ENCODE measurements at regions not wholly inside any gene's neighbourhood (a gene's known extent, or its start where the extent isn't known, plus 50 kb on each side); places are given as distances from the start of the nearest gene placed in this dataset.

- no peak for TF ChIP-seq CTCF (conservative IDR thresholded peaks at IDR 0.05)
- no peak overlapping the region for H3K27ac ChIP-seq
Observed at GRCh38 chr12:115619889-115620288, 657.6 kb downstream of the MED13L start.

GRCh38 chr12:115619061-115619460 lies 658.4 kb downstream of the MED13L start:
- no peak overlapping the region for H3K27ac ChIP-seq
- TF ChIP-seq CTCF (conservative IDR thresholded peaks at IDR 0.05), result no peak

GRCh38 chr12:115618105-115618504 lies 659.4 kb downstream of the MED13L start:
- TF ChIP-seq CTCF (conservative IDR thresholded peaks at IDR 0.05), result no peak
- H3K27ac ChIP-seq, result no peak overlapping the region

- no peak overlapping the region for H3K27ac ChIP-seq
- TF ChIP-seq CTCF (conservative IDR thresholded peaks at IDR 0.05), result no peak
Observed at GRCh38 chr12:115617391-115617790, 660.1 kb downstream of the MED13L start.

- TF ChIP-seq CTCF (conservative IDR thresholded peaks at IDR 0.05), result no peak
Observed at GRCh38 chr12:115611477-115611876, 666.0 kb downstream of the MED13L start.

GRCh38 chr12:115609347-115609746 lies 668.1 kb downstream of the MED13L start:
- no peak overlapping the region for H3K27ac ChIP-seq
- TF ChIP-seq CTCF (conservative IDR thresholded peaks at IDR 0.05), result no peak

More at GRCh38 chr12:115611477-115611876, 666.0 kb downstream of the MED13L start:
- no peak overlapping the region for H3K27ac ChIP-seq

GRCh38 chr12:115606040-115606439 lies 671.5 kb downstream of the MED13L start:
- TF ChIP-seq CTCF (conservative IDR thresholded peaks at IDR 0.05), result no peak
- H3K27ac ChIP-seq, result no peak overlapping the region
